Right lobe of liver (tissue), 6 donors: ENCODE measurements at regions not wholly inside any gene's neighbourhood (a gene's known extent, or its start where the extent isn't known, plus 50 kb on each side); places are given as distances from the start of the nearest gene placed in this dataset.

Source experiments
- ATAC-seq, 4 donors: fragments of 200-7000 bp; cut with Tn5 transposase; one replicate each; pipeline ENCODE4 v1.9.1; 2020; ENCODE audit warnings: mild to moderate bottlenecking in 4 of 4, moderate library complexity in 4 of 4
- DNase-seq, 3 donors: peaks; one replicate each; pipeline ENCODE4 v3.0.0-alpha.2; 2020
- H3K27ac ChIP-seq, 3 donors: fragments of 200-600 bp; one replicate each; pipeline ENCODE4 v1.8.0; 2022
- H3K27me3 ChIP-seq, 2 donors: fragments of 200-600 bp; one replicate each; pipeline ENCODE4 v1.8.0; 2022
- H3K36me3 ChIP-seq, 4 donors: fragments of 200-600 bp; sonication (generic) in 1 of 4; one replicate each; pipeline versions ENCODE4 v1.5.1 to v1.8.0; 2017 to 2022; ENCODE audit warnings: control low read depth in 1 of 4
- H3K4me1 ChIP-seq, 4 donors: fragments of 200-600 bp; sonication (generic) in 1 of 4; one replicate each; pipeline versions ENCODE4 v1.5.1 to v1.8.0; 2017 to 2022; ENCODE audit warnings: control low read depth in 1 of 4
- H3K4me3 ChIP-seq, 3 donors: fragments of 200-600 bp; one replicate each; pipeline ENCODE4 v1.8.0; 2022
- H3K9me3 ChIP-seq, 4 donors: fragments of 200-600 bp; sonication (generic) in 1 of 4; one replicate each; pipeline versions ENCODE4 v1.5.1 to v1.8.0; 2017 to 2022; ENCODE audit warnings: control low read depth in 1 of 4
- CTCF ChIP-seq, 4 donors: fragments of 200-600 bp in 3 of 4; fragments of 450-650 bp in 1 of 4; IDR thresholded peaks; one replicate each; pipeline versions ENCODE4 v1.5.1 to v1.8.0; 2016 to 2022; ENCODE audit warnings: antibody characterized with exemption in 4 of 4, mild to moderate bottlenecking in 2 of 4
- POLR2A ChIP-seq: fragments of 450-650 bp; IDR thresholded peaks from one replicate; pipeline ENCODE4 v1.6.1; 2017; ENCODE audit warnings: antibody characterized with exemption, mild to moderate bottlenecking
- WGBS: methylation state at CpG from one replicate; pipeline ENCODE4 v1.1.6; 2018; ENCODE audit warnings: low coverage, low lambda C conversion rate; ENCODE audit not compliant: insufficient coverage; ENCODE audit errors: missing lambda C conversion rate; 5-methylcytosine and 5-hydroxymethylcytosine counted together
- intact Hi-C, 2 donors: fragments of 100-400 bp; cut with DNase I; formaldehyde crosslinking; loops; one replicate each; pipeline versions ENCODE4 v1.11.2 to v1.14.1; 2022
- donor health status: DM: no; HTN: yes; CAD: no.
- donor health status: DM: no; HTN: no; CAD: no.
- donor health status: DM: no; HTN: no; CAD: no.
- donor health status: DM: no; HTN: yes; CAD: no.
- donor health status: DM: no; HTN: yes; CAD: no.

GRCh38 chr15:27695726-27696125 lies 403.4 kb downstream of the OCA2 start:
- H3K36me3 ChIP-seq: no peaks in the 10 kb centered on the region
- no peaks in the 10 kb centered on the region for H3K4me1 ChIP-seq
- H3K9me3 ChIP-seq: no peaks in the 10 kb centered on the region
- ATAC-seq: no peak
- no peak overlapping the region for H3K4me3 ChIP-seq
- intact Hi-C loops: no loop called here
- no peak overlapping the region for H3K27ac ChIP-seq
- no peak for TF ChIP-seq POLR2A
- TF ChIP-seq CTCF (IDR thresholded peaks at IDR 0.05): no peak
- H3K27me3 ChIP-seq: no peaks in the 10 kb centered on the region
- no peak for DNase-seq
- 61% methylated on average over 2 of the region's 2 CpGs for WGBS

- intact Hi-C loops: no loop called here
- Histone ChIP-seq H3K27me3 (no peaks in the 10 kb centered on the region), H3K9me3 (no peaks in the 10 kb centered on the region), H3K36me3 (no peaks in the 10 kb centered on the region), H3K4me1 (no peaks in the 10 kb centered on the region), H3K27ac (no peak overlapping the region), H3K4me3 (no peak overlapping the region)
- ATAC-seq (no peak), DNase-seq (no peak)
- 42% methylated on average over 6 of the region's 6 CpGs for WGBS
- TF ChIP-seq CTCF (IDR thresholded peaks at IDR 0.05) (no peak), POLR2A (no peak)
These were observed 404.5 kb downstream of the OCA2 start for GRCh38 chr15:27694506-27695087.

GRCh38 chr15:27693280-27693679 lies 405.8 kb downstream of the OCA2 start:
- Histone ChIP-seq H3K27ac (no peak overlapping the region), H3K4me1 (no peaks in the 10 kb centered on the region), H3K36me3 (no peaks in the 10 kb centered on the region), H3K4me3 (no peak overlapping the region), H3K9me3 (no peaks in the 10 kb centered on the region), H3K27me3 (no peaks in the 10 kb centered on the region)
- WGBS: 42% methylated on average over 2 of the region's 2 CpGs
- ATAC-seq (no peak), DNase-seq (no peak)
- intact Hi-C loops: no loop called here
- TF ChIP-seq POLR2A: no peak
- no peak for TF ChIP-seq CTCF (IDR thresholded peaks at IDR 0.05)

GRCh38 chr15:27692438-27692837 lies 406.7 kb downstream of the OCA2 start:
- no peaks in the 10 kb centered on the region for H3K27me3 ChIP-seq
- no peak overlapping the region for H3K27ac ChIP-seq
- H3K4me3 ChIP-seq: no peak overlapping the region
- no peaks in the 10 kb centered on the region for H3K36me3 ChIP-seq
- WGBS: 68% methylated on average over 5 of the region's 5 CpGs
- no peaks in the 10 kb centered on the region for H3K4me1 ChIP-seq
- ATAC-seq (no peak), DNase-seq (no peak)
- H3K9me3 ChIP-seq: no peaks in the 10 kb centered on the region
- intact Hi-C loops: no loop called here
- TF ChIP-seq POLR2A (no peak), CTCF (IDR thresholded peaks at IDR 0.05) (no peak)

- Histone ChIP-seq H3K4me3 (no peak overlapping the region), H3K27me3 (no peaks in the 10 kb centered on the region), H3K36me3 (no peaks in the 10 kb centered on the region), H3K27ac (no peak overlapping the region), H3K4me1 (no peaks in the 10 kb centered on the region), H3K9me3 (no peaks in the 10 kb centered on the region)
- DNase-seq (no peak), ATAC-seq (no peak)
- no peak for TF ChIP-seq CTCF (IDR thresholded peaks at IDR 0.05)
- no peak for TF ChIP-seq POLR2A
- intact Hi-C loops: no loop called here
- WGBS: 40% methylated on average over 1 of the region's 5 CpGs
These were observed 408.8 kb downstream of the OCA2 start for GRCh38 chr15:27690290-27690689.
